Gastrocnemius medialis (tissue), 4 donors: ENCODE measurements at regions not wholly inside any gene's neighbourhood (a gene's known extent, or its start where the extent isn't known, plus 50 kb on each side); places are given as distances from the start of the nearest gene placed in this dataset.

Source experiments
- CTCF ChIP-seq, 5 experiments: fragments of 450-650 bp in 3 of 5; fragments of 200-600 bp in 2 of 5; sonication (generic) in 2 of 5; IDR thresholded peaks in 4 of 5; conservative IDR thresholded peaks in 1 of 5; 1 replicate in 4 of 5; 2 replicates in 1 of 5; pipeline ENCODE4 v1.5.1; 2016 to 2019; ENCODE audit warnings: antibody characterized with exemption in 5 of 5, mild to moderate bottlenecking in 3 of 5, moderate library complexity in 3 of 5
- POLR2A ChIP-seq, 2 donors: fragments of 450-650 bp; IDR thresholded peaks; one replicate each; pipeline ENCODE4 v1.6.1; 2017; ENCODE audit warnings: antibody characterized with exemption in 2 of 2, mild to moderate bottlenecking in 2 of 2, moderate library complexity in 2 of 2

- TF ChIP-seq CTCF (IDR thresholded peaks at IDR 0.05 in 4 of 5, conservative IDR thresholded peaks at IDR 0.05 in 1 of 5), result no peak
- TF ChIP-seq POLR2A (IDR thresholded peaks at IDR 0.05), result no peak
Measured at GRCh38 chr12:13380297-13380696, 183.8 kb downstream of the EMP1 start.
